Spleen (tissue), 7 donors: ENCODE measurements at regions not wholly inside any gene's neighbourhood (a gene's known extent, or its start where the extent isn't known, plus 50 kb on each side); places are given as distances from the start of the nearest gene placed in this dataset.

Experiments
- CTCF ChIP-seq, 11 experiments: fragments of 200-600 bp in 7 of 11; fragments of 450-650 bp in 4 of 11; sonication (generic) in 4 of 11; IDR thresholded peaks in 8 of 11; conservative IDR thresholded peaks in 3 of 11; 1 replicate in 7 of 11; 2 replicates in 4 of 11; pipeline versions ENCODE4 v1.4.0 to v1.8.0; 2016 to 2021; ENCODE audit warnings: antibody characterized with exemption in 11 of 11, inconsistent platforms in 4 of 11, mild to moderate bottlenecking in 1 of 11
- POLR2A ChIP-seq, 3 donors: fragments of 450-650 bp; IDR thresholded peaks; one replicate each; pipeline ENCODE4 v1.5.1; 2017; ENCODE audit warnings: antibody characterized with exemption in 3 of 3, mild to moderate bottlenecking in 1 of 3
- POLR2AphosphoS5 ChIP-seq, 3 donors: sonication (generic); formaldehyde crosslinking; IDR thresholded peaks; one replicate each; pipeline ENCODE4 v1.5.1; 2017; ENCODE audit warnings: antibody characterized with exemption in 3 of 3
- donor health status: DM: no; HTN: no; CAD: no; lungs with moderate emphysema.
- donor health status: DM: no; HTN: no; CAD: no.
- donor health status: DM: no; HTN: no; CAD: no.

DNA sequence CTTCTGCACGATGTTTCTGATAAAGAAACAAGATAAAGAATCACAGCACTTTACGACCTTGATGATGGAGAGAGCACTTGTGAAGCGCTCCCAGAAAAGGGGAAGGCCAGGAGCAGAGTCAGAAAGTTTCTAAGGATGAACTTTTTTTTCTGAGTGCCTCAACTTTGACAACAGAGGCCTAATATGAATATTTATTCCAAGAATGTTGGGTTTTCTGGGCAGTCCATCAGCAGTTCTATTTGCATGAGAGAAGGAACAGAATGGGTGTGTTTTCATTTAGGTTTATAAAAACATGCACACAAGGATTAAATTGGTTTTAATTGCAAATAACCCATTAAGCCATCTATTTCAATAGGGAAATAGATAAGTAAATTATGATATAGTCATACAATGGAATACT is 204.9 kb downstream of the SIM1 start:
- no peak for TF ChIP-seq CTCF (IDR thresholded peaks at IDR 0.05 in 8 of 11, conservative IDR thresholded peaks at IDR 0.05 in 3 of 11)
- TF ChIP-seq POLR2AphosphoS5 (IDR thresholded peaks at IDR 0.05), result no peak
- TF ChIP-seq POLR2A (IDR thresholded peaks at IDR 0.05), result no peak
